Epithelial cell of proximal tubule (primary cell): ENCODE measurements at regions not wholly inside any gene's neighbourhood (a gene's known extent, or its start where the extent isn't known, plus 50 kb on each side); places are given as distances from the start of the nearest gene placed in this dataset.

Experiments used
- DNase-seq: peaks from one replicate; pipeline ENCODE4 v3.0.0-alpha.2; 2011; ENCODE audit warnings: low read depth
- H3K4me3 ChIP-seq: 2 replicates; pipeline ENCODE4 v1.5.1; 2011; ENCODE audit warnings: low read depth, mild to moderate bottlenecking, low read length
- CTCF ChIP-seq: conservative IDR thresholded peaks from 2 replicates; pipeline ENCODE4 v1.5.1; 2012; ENCODE audit warnings: low read depth, mild to moderate bottlenecking, low read length

- TF ChIP-seq CTCF = no peak
- H3K4me3 ChIP-seq = no peak overlapping the region
- no peak for DNase-seq
Observed at GRCh38 chr22:27656970-27657369, 144.6 kb downstream of the MN1 start.

- no peak for DNase-seq
- H3K4me3 ChIP-seq = no peak overlapping the region
- no peak for TF ChIP-seq CTCF
Observed at GRCh38 chr22:27660306-27660705, 141.2 kb downstream of the MN1 start.

GRCh38 chr22:27662359-27663301 is 138.9 kb downstream of the MN1 start:
- no peak overlapping the region for H3K4me3 ChIP-seq
- no peak for TF ChIP-seq CTCF
- DNase-seq = no peak

- no peak overlapping the region for H3K4me3 ChIP-seq
- TF ChIP-seq CTCF = no peak
- DNase-seq = no peak
Observed at GRCh38 chr22:27663812-27664211, 137.7 kb downstream of the MN1 start.

GRCh38 chr22:27666272-27666997 is 135.1 kb downstream of the MN1 start:
- no peak for TF ChIP-seq CTCF
- no peak for DNase-seq
- H3K4me3 ChIP-seq = no peak overlapping the region

- no peak overlapping the region for H3K4me3 ChIP-seq
- DNase-seq = no peak
- TF ChIP-seq CTCF = no peak
Observed at GRCh38 chr22:27667121-27667843, 134.3 kb downstream of the MN1 start.
